Pulmonary artery endothelial cell (primary cell): ENCODE measurements at regions not wholly inside any gene's neighbourhood (a gene's known extent, or its start where the extent isn't known, plus 50 kb on each side); places are given as distances from the start of the nearest gene placed in this dataset.
"Not testable (repeated sequence)": the region's sequence is repeated elsewhere in the genome, so short reads cannot be mapped to it uniquely, and the experiment has no call there.

Source experiments
- DNase-seq: peaks from one replicate; pipeline ENCODE4 v3.0.0-alpha.2; 2011; ENCODE audit warnings: low read depth, low spot score

GRCh38 chr5:93224624-93225023 is 356.4 kb downstream of the NR2F1-AS1 start:
- DNase-seq, result no peak

- DNase-seq, result no peak
These were observed 359.2 kb downstream of the NR2F1-AS1 start for GRCh38 chr5:93221773-93222172.

- DNase-seq, result no peak
These were observed 360.6 kb downstream of the NR2F1-AS1 start for GRCh38 chr5:93220431-93220830.

DNA sequence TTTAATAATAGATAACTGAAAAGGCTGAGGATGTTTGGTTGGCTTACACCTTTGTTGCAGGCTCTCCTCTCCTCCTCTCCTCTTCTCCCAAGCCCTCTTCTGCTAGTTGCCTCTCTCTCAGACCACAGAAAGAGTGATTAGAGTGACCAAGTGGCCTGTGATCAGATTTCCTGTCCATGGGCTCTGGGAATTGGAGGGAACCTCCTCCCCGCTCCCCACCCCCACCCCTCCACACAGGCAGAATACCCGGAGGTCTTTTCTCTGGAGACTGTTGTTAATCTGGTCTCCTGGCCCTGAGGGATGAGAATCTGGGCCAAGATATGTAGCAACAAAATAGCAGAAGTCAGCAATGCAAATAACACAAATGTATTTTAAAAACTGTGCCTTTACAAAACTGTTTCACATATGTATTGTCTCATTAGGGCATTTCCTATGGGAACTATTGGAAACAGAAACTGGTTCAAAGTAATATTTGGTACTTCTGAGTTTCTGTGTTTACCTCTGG is 361.3 kb downstream of the NR2F1-AS1 start:
- no peak for DNase-seq

GRCh38 chr5:93213111-93213794 is 367.8 kb downstream of the NR2F1-AS1 start:
- not testable (repeated sequence) for DNase-seq

DNA sequence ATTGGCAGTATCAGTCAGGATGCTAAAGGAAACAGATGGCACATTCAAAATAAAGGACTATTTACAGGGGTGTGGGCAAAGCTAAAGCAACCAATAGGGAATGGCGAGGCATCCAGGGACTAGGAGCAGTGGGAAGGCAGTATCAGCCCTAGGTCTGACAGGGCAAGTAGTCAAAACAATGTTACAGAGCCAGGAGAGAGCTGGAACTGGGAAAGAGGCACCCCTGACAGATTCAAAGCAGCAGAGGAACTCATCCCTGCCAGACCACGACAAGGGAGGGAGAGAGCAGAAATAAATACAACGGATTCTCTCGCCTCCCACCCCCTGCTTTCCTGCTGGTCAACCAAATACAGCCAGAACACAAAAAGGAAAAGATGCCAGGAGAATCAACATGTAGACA is 371.5 kb downstream of the NR2F1-AS1 start:
- DNase-seq, result no peak

GRCh38 chr5:93208141-93208751 is 372.8 kb downstream of the NR2F1-AS1 start:
- DNase-seq, result no peak

DNA sequence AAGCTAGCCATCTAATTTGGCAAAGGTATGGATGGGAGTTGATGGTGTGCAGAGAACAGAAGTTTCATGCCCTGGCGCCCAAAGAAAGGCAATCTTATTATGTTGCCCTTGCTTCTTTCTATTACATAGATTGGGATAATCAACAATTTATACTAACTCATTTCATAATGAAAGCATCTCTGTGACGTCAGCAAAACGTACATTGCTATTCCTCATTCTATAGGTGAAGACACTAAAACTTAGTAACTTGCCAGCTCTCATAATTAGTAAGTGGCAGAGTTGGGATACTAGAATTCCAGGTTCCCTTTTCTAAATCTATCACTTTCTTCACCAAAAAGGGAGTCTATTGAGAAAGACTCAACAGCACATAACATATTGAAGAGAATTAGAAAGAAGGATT is 374.8 kb downstream of the NR2F1-AS1 start:
- no peak for DNase-seq

DNA sequence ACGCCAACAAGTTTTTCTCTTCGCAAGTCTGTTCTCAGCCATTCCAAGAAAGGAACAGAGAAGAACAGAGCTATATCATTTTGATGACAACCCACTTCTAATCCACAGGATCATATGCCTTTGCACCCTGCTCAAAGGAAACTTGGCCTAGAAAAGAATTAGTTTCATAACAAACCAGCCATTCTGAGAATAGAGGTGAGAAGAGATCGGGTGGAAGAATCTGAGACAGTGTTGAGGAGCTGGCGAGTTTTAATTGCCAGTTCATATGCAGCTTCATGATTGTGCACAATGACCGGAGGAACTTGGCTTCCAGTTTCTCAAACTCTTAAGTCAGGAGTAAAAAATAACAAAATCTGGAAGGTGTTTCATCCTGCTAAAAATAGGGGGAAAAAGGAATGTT is 380.0 kb downstream of the NR2F1-AS1 start:
- DNase-seq, result no peak

GRCh38 chr5:93196986-93197385 is 384.0 kb downstream of the NR2F1-AS1 start:
- no peak for DNase-seq

GRCh38 chr5:93193431-93194347 is 387.3 kb downstream of the NR2F1-AS1 start:
- DNase-seq, result no peak

DNA sequence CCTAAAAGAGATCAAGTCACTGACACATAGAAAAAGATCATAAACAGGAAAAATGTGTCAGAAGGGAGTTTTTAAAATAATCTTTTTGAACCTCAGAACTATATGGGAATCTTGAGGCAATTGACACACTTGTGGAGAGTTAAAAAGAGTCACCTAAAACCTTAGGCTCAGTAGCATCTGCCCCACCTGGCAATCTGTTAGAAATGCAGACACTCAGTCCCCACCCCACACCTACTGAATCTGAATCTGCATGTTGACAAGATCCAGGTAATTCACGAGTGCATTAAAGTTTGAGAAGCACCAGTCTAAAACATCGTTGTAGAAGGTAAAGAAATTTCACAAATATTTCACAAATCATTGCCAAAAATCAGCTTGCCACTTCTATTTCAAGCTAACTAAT is 388.3 kb downstream of the NR2F1-AS1 start:
- no peak for DNase-seq

DNA sequence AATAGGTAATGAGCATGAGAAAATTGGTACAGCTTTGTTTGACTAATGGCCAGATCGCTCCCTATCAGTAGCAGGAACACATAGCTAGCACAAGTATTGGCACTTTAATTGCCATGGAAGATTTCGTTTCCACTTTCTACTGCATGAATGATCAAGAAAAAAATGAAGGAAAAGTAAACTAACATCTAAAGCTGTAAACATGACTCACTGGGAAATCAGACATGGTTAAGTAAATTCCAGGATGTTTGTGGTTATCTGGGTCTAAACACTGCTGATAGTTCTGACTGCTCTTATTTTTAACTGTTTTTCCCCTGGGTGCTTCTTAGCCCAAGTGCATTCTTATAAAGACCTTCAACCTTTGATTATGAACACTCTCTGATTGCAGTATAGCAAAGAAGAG is 388.9 kb downstream of the NR2F1-AS1 start:
- DNase-seq, result peak; percentile 26

GRCh38 chr5:93191035-93191817 is 389.8 kb downstream of the NR2F1-AS1 start:
- DNase-seq, result no peak

GRCh38 chr5:93189707-93190120 is 391.3 kb downstream of the NR2F1-AS1 start:
- peak; percentile 45 for DNase-seq

- no peak for DNase-seq
These were observed 392.0 kb downstream of the NR2F1-AS1 start for GRCh38 chr5:93188876-93189485.

- peak; percentile 19 for DNase-seq
These were observed 394.8 kb downstream of the NR2F1-AS1 start for GRCh38 chr5:93186076-93186682.

DNA sequence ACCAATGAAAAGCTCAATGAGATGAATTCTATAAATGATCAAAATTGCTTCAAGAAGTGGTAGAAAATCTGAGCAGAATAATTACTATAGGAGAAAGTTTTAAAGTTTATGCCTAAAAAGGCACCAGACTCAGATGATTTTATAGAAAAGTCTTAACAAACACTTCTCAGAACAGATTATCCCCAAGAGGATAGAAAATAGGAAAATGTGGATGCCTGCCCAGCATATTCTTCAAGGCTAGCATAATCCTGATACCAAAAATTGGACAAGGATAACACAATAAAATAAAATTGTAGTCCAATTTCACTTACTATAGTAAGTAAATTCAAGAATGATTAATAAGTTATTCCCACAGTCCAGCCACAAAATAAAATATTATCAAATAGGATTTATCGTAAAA is 397.0 kb downstream of the NR2F1-AS1 start:
- no peak for DNase-seq

- DNase-seq, result no peak
These were observed 401.6 kb downstream of the NR2F1-AS1 start for GRCh38 chr5:93179466-93179865.

DNA sequence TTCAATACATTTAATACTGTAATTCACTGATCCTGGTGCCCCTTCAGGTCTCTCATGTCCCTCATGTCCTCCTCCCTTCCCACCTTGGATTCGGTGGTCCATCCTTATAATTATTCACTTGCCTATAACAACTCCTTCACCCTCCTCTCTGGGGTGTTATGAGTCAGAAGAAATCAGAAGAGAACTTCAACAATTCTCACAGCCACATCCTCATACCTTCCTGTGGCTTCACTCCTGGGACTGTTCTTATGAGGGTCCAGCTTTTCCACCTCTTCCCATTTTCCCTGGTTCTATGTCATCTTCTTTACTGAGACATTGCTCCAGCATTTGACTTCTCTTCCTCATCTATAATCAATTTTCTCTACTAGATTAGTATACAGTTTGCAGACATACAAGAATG is 406.1 kb downstream of the NR2F1-AS1 start:
- no peak for DNase-seq
